ENCODE measurements at regions not wholly inside any gene's neighbourhood (a gene's known extent, or its start where the extent isn't known, plus 50 kb on each side); places are given as distances from the start of the nearest gene placed in this dataset.

- H3K4me3 ChIP-seq (ENCODE audit: low read depth, low read length): no peak overlapping the region
- TF ChIP-seq, protein P1, sequence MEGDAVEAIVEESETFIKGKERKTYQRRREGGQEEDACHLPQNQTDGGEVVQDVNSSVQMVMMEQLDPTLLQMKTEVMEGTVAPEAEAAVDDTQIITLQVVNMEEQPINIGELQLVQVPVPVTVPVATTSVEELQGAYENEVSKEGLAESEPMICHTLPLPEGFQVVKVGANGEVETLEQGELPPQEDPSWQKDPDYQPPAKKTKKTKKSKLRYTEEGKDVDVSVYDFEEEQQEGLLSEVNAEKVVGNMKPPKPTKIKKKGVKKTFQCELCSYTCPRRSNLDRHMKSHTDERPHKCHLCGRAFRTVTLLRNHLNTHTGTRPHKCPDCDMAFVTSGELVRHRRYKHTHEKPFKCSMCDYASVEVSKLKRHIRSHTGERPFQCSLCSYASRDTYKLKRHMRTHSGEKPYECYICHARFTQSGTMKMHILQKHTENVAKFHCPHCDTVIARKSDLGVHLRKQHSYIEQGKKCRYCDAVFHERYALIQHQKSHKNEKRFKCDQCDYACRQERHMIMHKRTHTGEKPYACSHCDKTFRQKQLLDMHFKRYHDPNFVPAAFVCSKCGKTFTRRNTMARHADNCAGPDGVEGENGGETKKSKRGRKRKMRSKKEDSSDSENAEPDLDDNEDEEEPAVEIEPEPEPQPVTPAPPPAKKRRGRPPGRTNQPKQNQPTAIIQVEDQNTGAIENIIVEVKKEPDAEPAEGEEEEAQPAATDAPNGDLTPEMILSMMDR (IDR thresholded peaks at IDR 0.05; ENCODE audit: control insufficient read depth, extremely low read depth, insufficient read depth): no peak
- DNase-seq (ENCODE audit: low read depth): no peak
Observed at GRCh38 chr14:39841088-39841487, 408.9 kb upstream of the FBXO33 start.

DNA sequence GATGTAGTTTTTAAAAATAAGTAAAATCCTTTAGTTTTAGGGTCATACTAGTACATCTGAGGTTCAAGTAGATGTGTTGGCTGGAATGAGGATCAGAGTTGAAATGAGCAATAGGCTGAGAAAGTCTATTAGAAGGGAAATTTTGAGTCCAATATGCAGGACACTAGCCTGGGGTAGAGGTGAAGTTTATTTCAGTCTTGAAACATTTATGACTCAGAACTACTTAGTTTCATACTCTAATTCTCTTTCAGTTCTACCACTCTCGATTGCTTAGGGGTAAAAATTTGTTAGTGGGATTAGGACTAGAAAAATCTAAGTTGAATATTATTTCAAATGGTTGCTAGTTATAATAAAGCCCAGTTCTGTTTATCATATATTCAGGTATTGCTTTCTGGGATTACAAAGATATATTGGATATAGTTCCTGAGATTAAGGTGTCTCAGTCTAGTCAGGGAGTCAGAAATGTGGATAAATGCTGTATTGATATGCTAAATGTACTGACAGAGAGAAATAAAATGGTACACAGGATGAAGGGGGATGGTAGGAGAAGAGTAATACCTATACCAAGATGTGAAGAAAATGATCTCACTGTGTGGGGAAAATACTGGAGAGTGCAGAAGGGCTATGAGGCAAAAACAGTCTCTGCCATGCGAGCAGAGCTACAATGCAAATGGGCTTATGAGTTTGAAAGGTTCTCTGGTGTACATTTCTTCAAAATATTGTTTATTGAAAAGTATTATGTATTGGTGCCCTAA, 395.8 kb upstream of the FBXO33 start:
- DNase-seq (ENCODE audit: low read depth): no peak
- no peak overlapping the region for H3K4me3 ChIP-seq (ENCODE audit: low read depth, low read length)
- TF ChIP-seq, protein P1 (IDR thresholded peaks at IDR 0.05; ENCODE audit: control insufficient read depth, extremely low read depth, insufficient read depth): no peak

GRCh38 chr14:39812532-39813320, 380.5 kb upstream of the FBXO33 start:
- TF ChIP-seq, protein P1 (IDR thresholded peaks at IDR 0.05; ENCODE audit: control insufficient read depth, extremely low read depth, insufficient read depth): no peak

DNA sequence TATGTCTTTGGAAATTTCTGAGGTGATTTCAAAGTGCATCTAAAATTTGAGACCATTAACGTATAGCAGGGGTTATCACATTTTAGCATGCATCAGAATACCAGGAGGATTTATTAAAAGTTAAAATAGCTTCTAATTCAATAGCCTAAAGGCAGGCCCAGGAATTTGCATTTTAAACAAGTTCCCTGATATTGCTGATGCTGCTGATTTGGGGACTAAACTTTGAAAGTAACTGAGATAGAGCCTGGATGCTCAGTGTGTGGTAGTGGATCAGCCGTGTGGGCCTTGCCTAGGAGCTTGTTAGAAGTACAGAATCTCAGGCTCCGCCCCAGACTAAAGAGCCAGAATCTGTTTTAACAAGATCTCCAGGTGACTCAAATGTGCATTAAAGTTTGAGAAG, 375.0 kb upstream of the FBXO33 start:
- TF ChIP-seq, protein P1 (IDR thresholded peaks at IDR 0.05; ENCODE audit: control insufficient read depth, extremely low read depth, insufficient read depth): no peak
- DNase-seq (ENCODE audit: low read depth): no peak
- H3K4me3 ChIP-seq (ENCODE audit: low read depth, low read length): no peak overlapping the region

More at GRCh38 chr14:39812532-39813320, 380.5 kb upstream of the FBXO33 start:
- H3K4me3 ChIP-seq (ENCODE audit: low read depth, low read length): no peak overlapping the region
- no peak for DNase-seq (ENCODE audit: low read depth)

- TF ChIP-seq, protein P1 (IDR thresholded peaks at IDR 0.05; ENCODE audit: control insufficient read depth, extremely low read depth, insufficient read depth): no peak
Observed at GRCh38 chr14:39784461-39784860, 352.2 kb upstream of the FBXO33 start.

DNA sequence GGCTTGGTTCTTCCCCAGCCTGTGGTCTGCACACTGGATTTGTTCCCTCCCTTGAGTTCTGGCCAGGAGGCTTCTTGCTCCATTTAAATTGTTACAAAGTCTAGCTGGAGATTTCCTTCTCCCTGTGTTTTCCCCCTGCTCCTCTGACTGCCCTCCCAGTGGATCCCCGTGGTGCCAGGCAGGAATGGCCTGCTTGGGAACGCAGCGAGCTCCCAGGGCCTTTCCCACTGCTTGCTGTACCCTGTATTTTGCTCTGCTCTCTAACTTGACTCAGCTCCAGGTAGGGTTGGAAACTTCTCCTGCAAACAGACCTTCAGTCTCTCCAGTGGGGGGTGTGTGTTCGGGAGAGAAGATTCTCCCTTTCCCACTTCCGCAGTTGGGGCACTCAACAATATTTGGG, 349.2 kb upstream of the FBXO33 start:
- DNase-seq (ENCODE audit: low read depth): no peak
- H3K4me3 ChIP-seq (ENCODE audit: low read depth, low read length): no peak overlapping the region
- TF ChIP-seq, protein P1 (IDR thresholded peaks at IDR 0.05; ENCODE audit: control insufficient read depth, extremely low read depth, insufficient read depth): no peak

More at GRCh38 chr14:39784461-39784860, 352.2 kb upstream of the FBXO33 start:
- no peak overlapping the region for H3K4me3 ChIP-seq (ENCODE audit: low read depth, low read length)
- no peak for DNase-seq (ENCODE audit: low read depth)

Data from LNCaP clone FGC (cell line).